Keratinocyte (primary cell): ENCODE measurements at regions not wholly inside any gene's neighbourhood (a gene's known extent, or its start where the extent isn't known, plus 50 kb on each side); places are given as distances from the start of the nearest gene placed in this dataset.

Experiments used
- DNase-seq: peaks from one replicate; pipeline ENCODE4 v3.0.0-alpha.2; 2011; ENCODE audit warnings: low read depth, missing footprints, low spot score
- FAIRE-seq: peaks from 2 replicates; lab custom pipeline; 2011; peaks lifted over from hg19 to GRCh38; lab: Jason Lieb, UNC
- H2AFZ ChIP-seq: 2 replicates; pipeline ENCODE4 v1.6.0; 2012; ENCODE audit warnings: low read length, control low read depth, inconsistent platforms; ENCODE audit not compliant: control insufficient read depth
- H3K27ac ChIP-seq: 2 replicates; pipeline ENCODE4 v1.5.1; 2011; ENCODE audit warnings: low read length; ENCODE audit not compliant: control insufficient read depth, insufficient read depth
- H3K27me3 ChIP-seq: 3 replicates; pipeline ENCODE4 v1.6.0; 2011; ENCODE audit warnings: low read length; ENCODE audit not compliant: control insufficient read depth, insufficient read depth; ENCODE audit errors: extremely low read depth
- H3K36me3 ChIP-seq, 2 experiments: 2 replicates in 1 of 2; 3 replicates in 1 of 2; pipeline ENCODE4 v1.5.1; 2011; ENCODE audit warnings: low read length in 2 of 2, mild to moderate bottlenecking in 1 of 2; ENCODE audit not compliant: control insufficient read depth in 2 of 2, insufficient read depth in 2 of 2; ENCODE audit errors: extremely low read depth in 1 of 2
- H3K4me1 ChIP-seq: 3 replicates; pipeline ENCODE4 v1.5.1; 2011; ENCODE audit warnings: low read length; ENCODE audit not compliant: control insufficient read depth, insufficient read depth; ENCODE audit errors: extremely low read depth
- H3K4me2 ChIP-seq: 3 replicates; pipeline ENCODE4 v1.6.0; 2011; ENCODE audit warnings: low read depth, low read length; ENCODE audit not compliant: control insufficient read depth, insufficient read depth; ENCODE audit errors: extremely low read depth
- H3K4me3 ChIP-seq, 3 experiments: fragments of 200-600 bp in 1 of 3; sonication (generic) in 1 of 3; 2 replicates in 2 of 3; 3 replicates in 1 of 3; pipeline ENCODE4 v1.5.1; 2011 to 2016; ENCODE audit warnings: low read length in 3 of 3, mild to moderate bottlenecking in 3 of 3, control low read depth in 2 of 3, inconsistent platforms in 1 of 3, low read depth in 1 of 3, mixed read lengths in 1 of 3, mixed run types in 1 of 3, moderate library complexity in 1 of 3; ENCODE audit not compliant: control insufficient read depth in 2 of 3, insufficient read depth in 2 of 3; ENCODE audit errors: extremely low read depth in 1 of 3
- H3K79me2 ChIP-seq: 2 replicates; pipeline ENCODE4 v1.6.0; 2012; ENCODE audit warnings: low read length; ENCODE audit not compliant: control insufficient read depth, insufficient read depth
- H3K9ac ChIP-seq: 3 replicates; pipeline ENCODE4 v1.6.0; 2011; ENCODE audit warnings: low read length; ENCODE audit not compliant: control insufficient read depth, insufficient read depth; ENCODE audit errors: extremely low read depth
- H3K9me1 ChIP-seq: 3 replicates; pipeline ENCODE4 v1.6.0; 2011; ENCODE audit warnings: low read length; ENCODE audit not compliant: control insufficient read depth, insufficient read depth; ENCODE audit errors: extremely low read depth
- H3K9me3 ChIP-seq: 2 replicates; pipeline ENCODE4 v1.5.1; 2012; ENCODE audit warnings: low read depth, low read length; ENCODE audit not compliant: control insufficient read depth
- H4K20me1 ChIP-seq: 3 replicates; pipeline ENCODE4 v1.6.0; 2011; ENCODE audit warnings: low read length; ENCODE audit not compliant: control insufficient read depth, insufficient read depth; ENCODE audit errors: extremely low read depth
- EZH2 ChIP-seq: IDR thresholded peaks from one replicate; pipeline ENCODE4 v1.6.1; 2012; ENCODE audit warnings: inconsistent platforms, mild to moderate bottlenecking, low read length, moderate library complexity
- dilution Hi-C: fragments of 300-500 bp; cut with MboI; formaldehyde crosslinking; loops from one replicate; pipeline ENCODE4 v1.7.0; 2020; ENCODE audit warnings: low sequenced_read_pairs; ENCODE audit not compliant: extremely low pct_ligation_motif_present
- TF ChIP-seq, protein P1 (sequence below), 3 experiments: IDR thresholded peaks in 1 of 3; conservative IDR thresholded peaks in 1 of 3; optimal IDR thresholded peaks in 1 of 3; 2 replicates in 2 of 3; 3 replicates in 1 of 3; pipeline versions ENCODE3 to v1.5.1; 2011; ENCODE audit warnings: low read length in 3 of 3, mild to moderate bottlenecking in 3 of 3, moderate library complexity in 2 of 3, control low read depth in 1 of 3, inconsistent platforms in 1 of 3; ENCODE audit not compliant: insufficient read depth in 2 of 3; ENCODE audit errors: extremely low read depth in 1 of 3

DNA sequence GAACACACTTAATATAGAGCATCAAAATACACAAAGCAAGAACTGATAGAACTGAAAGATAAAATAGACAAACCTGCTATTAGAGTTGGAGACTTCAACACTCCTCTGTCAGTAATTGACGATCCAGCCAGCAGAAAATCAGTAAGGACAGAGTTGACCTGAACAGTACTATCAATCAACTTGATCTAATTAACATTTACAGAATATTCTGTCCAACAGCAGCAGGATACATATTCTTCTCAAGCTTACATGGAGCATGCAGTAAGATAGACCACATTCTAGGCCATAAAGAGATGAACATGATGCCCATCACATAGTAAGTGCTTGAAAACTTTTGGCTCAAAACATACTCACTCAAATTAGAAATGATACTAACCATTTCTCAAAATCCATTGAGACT, 196.7 kb upstream of the KLF3 start:
- H3K4me2 ChIP-seq, result no peak overlapping the region
- no peaks in the 10 kb centered on the region for H3K27me3 ChIP-seq
- H2AFZ ChIP-seq, result no peak overlapping the region
- no peaks in the 10 kb centered on the region for H3K36me3 ChIP-seq
- no peaks in the 10 kb centered on the region for H3K9me1 ChIP-seq
- FAIRE-seq, result no peak
- no peaks in the 10 kb centered on the region for H3K9me3 ChIP-seq
- TF ChIP-seq, protein P1, sequence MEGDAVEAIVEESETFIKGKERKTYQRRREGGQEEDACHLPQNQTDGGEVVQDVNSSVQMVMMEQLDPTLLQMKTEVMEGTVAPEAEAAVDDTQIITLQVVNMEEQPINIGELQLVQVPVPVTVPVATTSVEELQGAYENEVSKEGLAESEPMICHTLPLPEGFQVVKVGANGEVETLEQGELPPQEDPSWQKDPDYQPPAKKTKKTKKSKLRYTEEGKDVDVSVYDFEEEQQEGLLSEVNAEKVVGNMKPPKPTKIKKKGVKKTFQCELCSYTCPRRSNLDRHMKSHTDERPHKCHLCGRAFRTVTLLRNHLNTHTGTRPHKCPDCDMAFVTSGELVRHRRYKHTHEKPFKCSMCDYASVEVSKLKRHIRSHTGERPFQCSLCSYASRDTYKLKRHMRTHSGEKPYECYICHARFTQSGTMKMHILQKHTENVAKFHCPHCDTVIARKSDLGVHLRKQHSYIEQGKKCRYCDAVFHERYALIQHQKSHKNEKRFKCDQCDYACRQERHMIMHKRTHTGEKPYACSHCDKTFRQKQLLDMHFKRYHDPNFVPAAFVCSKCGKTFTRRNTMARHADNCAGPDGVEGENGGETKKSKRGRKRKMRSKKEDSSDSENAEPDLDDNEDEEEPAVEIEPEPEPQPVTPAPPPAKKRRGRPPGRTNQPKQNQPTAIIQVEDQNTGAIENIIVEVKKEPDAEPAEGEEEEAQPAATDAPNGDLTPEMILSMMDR (optimal IDR thresholded peaks at IDR 0.05 in 1 of 3, IDR thresholded peaks at IDR 0.05 in 1 of 3, conservative IDR thresholded peaks at IDR 0.05 in 1 of 3; ENCODE audit: extremely low read depth in 1 of 3, insufficient read depth in 2 of 3, low read length in 3 of 3), result no peak
- no peak for TF ChIP-seq EZH2
- H3K79me2 ChIP-seq, result no peaks in the 10 kb centered on the region
- no peak overlapping the region for H3K9ac ChIP-seq
- H3K27ac ChIP-seq, result no peak overlapping the region
- no peaks in the 10 kb centered on the region for H4K20me1 ChIP-seq
- H3K4me3 ChIP-seq, result no peak overlapping the region
- dilution Hi-C loops, result no loop called here
- H3K4me1 ChIP-seq, result peaks cover 5% of the 10 kb centered on the region
- no peak for DNase-seq

DNA sequence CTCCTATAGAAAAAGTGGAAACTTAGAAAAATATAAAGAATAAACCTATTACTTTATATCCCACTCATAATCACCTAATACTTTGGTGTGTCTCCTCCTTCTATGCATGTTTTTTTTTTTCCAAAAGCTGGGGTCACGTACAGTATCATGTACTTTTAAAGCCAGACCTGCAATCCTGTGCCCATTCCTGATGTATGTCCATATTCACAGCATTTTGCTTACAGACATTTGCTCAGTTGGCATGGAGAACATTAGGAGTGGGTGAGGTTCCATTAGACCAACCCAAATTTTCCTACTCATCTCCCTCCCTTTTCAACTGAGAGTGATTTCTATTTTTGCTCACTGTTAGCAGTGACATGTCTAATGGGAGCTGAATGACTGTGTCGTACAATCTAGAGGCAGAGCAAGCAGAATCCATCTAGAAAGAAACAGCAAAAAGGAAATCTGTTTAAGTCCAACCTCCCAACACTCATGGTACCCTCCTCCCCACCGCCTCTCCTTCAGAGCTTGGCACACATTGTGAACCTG, 195.6 kb upstream of the KLF3 start:
- Histone ChIP-seq H3K4me2 (no peak overlapping the region), H4K20me1 (no peaks in the 10 kb centered on the region), H3K27me3 (no peaks in the 10 kb centered on the region), H3K9ac (no peak overlapping the region), H3K9me3 (no peaks in the 10 kb centered on the region), H3K36me3 (no peaks in the 10 kb centered on the region), H3K79me2 (no peaks in the 10 kb centered on the region), H3K4me3 (no peak overlapping the region), H3K9me1 (no peaks in the 10 kb centered on the region), H3K4me1 (peaks cover 5% of the 10 kb centered on the region), H3K27ac (no peak overlapping the region), H2AFZ (no peak overlapping the region)
- FAIRE-seq (no peak), DNase-seq (no peak)
- dilution Hi-C loops, result no loop called here
- no peak for TF ChIP-seq EZH2
- TF ChIP-seq, protein P1 (optimal IDR thresholded peaks at IDR 0.05 in 1 of 3, IDR thresholded peaks at IDR 0.05 in 1 of 3, conservative IDR thresholded peaks at IDR 0.05 in 1 of 3; ENCODE audit: extremely low read depth in 1 of 3, insufficient read depth in 2 of 3, low read length in 3 of 3), result no peak
